ENCODE measurements at regions not wholly inside any gene's neighbourhood (a gene's known extent, or its start where the extent isn't known, plus 50 kb on each side); places are given as distances from the start of the nearest gene placed in this dataset.

GRCh38 chr17:77386502-77387192 is 245.9 kb downstream of the SEC14L1 start (continued):
- TF ChIP-seq ZNF414 (CRISPR knock-in tag; IDR thresholded peaks at IDR 0.05) = no peak
- TF ChIP-seq ZHX1 (CRISPR knock-in tag; IDR thresholded peaks at IDR 0.05; ENCODE audit: low read depth) = no peak
- TF ChIP-seq, protein P1, sequence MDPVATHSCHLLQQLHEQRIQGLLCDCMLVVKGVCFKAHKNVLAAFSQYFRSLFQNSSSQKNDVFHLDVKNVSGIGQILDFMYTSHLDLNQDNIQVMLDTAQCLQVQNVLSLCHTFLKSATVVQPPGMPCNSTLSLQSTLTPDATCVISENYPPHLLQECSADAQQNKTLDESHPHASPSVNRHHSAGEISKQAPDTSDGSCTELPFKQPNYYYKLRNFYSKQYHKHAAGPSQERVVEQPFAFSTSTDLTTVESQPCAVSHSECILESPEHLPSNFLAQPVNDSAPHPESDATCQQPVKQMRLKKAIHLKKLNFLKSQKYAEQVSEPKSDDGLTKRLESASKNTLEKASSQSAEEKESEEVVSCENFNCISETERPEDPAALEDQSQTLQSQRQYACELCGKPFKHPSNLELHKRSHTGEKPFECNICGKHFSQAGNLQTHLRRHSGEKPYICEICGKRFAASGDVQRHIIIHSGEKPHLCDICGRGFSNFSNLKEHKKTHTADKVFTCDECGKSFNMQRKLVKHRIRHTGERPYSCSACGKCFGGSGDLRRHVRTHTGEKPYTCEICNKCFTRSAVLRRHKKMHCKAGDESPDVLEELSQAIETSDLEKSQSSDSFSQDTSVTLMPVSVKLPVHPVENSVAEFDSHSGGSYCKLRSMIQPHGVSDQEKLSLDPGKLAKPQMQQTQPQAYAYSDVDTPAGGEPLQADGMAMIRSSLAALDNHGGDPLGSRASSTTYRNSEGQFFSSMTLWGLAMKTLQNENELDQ (CRISPR knock-in tag; IDR thresholded peaks at IDR 0.05; ENCODE audit: borderline replicate concordance) = no peak
- TF ChIP-seq TP53 (CRISPR knock-in tag; conservative IDR thresholded peaks at IDR 0.05) = no peak
- no peak for TF ChIP-seq NFRKB (IDR thresholded peaks at IDR 0.05)
- TF ChIP-seq, protein P2, sequence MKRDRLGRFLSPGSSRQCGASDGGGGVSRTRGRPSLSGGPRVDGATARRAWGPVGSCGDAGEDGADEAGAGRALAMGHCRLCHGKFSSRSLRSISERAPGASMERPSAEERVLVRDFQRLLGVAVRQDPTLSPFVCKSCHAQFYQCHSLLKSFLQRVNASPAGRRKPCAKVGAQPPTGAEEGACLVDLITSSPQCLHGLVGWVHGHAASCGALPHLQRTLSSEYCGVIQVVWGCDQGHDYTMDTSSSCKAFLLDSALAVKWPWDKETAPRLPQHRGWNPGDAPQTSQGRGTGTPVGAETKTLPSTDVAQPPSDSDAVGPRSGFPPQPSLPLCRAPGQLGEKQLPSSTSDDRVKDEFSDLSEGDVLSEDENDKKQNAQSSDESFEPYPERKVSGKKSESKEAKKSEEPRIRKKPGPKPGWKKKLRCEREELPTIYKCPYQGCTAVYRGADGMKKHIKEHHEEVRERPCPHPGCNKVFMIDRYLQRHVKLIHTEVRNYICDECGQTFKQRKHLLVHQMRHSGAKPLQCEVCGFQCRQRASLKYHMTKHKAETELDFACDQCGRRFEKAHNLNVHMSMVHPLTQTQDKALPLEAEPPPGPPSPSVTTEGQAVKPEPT (CRISPR knock-in tag; IDR thresholded peaks at IDR 0.05; ENCODE audit: low read depth) = no peak
- TF ChIP-seq NFIC (IDR thresholded peaks at IDR 0.05; ENCODE audit: low read length) = no peak
- TF ChIP-seq NR2C2 (CRISPR knock-in tag; IDR thresholded peaks at IDR 0.05; ENCODE audit: borderline replicate concordance) = peak; percentile 11; the same call in 1 of the 2 replicates
- no peak for TF ChIP-seq ELK4 (CRISPR knock-in tag; IDR thresholded peaks at IDR 0.05; ENCODE audit: borderline replicate concordance)
- TF ChIP-seq, protein P3, sequence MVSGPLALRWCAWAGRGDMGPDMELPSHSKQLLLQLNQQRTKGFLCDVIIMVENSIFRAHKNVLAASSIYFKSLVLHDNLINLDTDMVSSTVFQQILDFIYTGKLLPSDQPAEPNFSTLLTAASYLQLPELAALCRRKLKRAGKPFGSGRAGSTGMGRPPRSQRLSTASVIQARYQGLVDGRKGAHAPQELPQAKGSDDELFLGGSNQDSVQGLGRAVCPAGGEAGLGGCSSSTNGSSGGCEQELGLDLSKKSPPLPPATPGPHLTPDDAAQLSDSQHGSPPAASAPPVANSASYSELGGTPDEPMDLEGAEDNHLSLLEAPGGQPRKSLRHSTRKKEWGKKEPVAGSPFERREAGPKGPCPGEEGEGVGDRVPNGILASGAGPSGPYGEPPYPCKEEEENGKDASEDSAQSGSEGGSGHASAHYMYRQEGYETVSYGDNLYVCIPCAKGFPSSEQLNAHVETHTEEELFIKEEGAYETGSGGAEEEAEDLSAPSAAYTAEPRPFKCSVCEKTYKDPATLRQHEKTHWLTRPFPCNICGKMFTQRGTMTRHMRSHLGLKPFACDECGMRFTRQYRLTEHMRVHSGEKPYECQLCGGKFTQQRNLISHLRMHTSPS (CRISPR knock-in tag; IDR thresholded peaks at IDR 0.05; ENCODE audit: low read depth) = 0 out of 2 replicates have a peak, but pooled peaks have one; percentile 15
- peak; percentile 77 for TF ChIP-seq ZNF263 (CRISPR knock-in tag; IDR thresholded peaks at IDR 0.05)
- TF ChIP-seq, protein P4, sequence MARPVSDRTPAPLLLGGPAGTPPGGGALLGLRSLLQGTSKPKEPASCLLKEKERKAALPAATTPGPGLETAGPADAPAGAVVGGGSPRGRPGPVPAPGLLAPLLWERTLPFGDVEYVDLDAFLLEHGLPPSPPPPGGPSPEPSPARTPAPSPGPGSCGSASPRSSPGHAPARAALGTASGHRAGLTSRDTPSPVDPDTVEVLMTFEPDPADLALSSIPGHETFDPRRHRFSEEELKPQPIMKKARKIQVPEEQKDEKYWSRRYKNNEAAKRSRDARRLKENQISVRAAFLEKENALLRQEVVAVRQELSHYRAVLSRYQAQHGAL (CRISPR knock-in tag; IDR thresholded peaks at IDR 0.05; ENCODE audit: not compliant biosample characterization) = no peak
- no peak for TF ChIP-seq ZNF710 (CRISPR knock-in tag; IDR thresholded peaks at IDR 0.05; ENCODE audit: borderline replicate concordance)

Measured in HepG2 (cell line).